GM04504 (cell line): ENCODE measurements at regions not wholly inside any gene's neighbourhood (a gene's known extent, or its start where the extent isn't known, plus 50 kb on each side); places are given as distances from the start of the nearest gene placed in this dataset.

ENCODE experiments used
- DNase-seq: peaks from one replicate; pipeline ENCODE4 v3.0.0-alpha.2; 2012; ENCODE audit warnings: low read depth

GRCh38 chr1:185645686-185646085, 88.5 kb upstream of the HMCN1 start:
- no peak for DNase-seq

- DNase-seq: no peak
Observed at GRCh38 chr1:185645162-185645640, 89.0 kb upstream of the HMCN1 start.

GRCh38 chr1:185644531-185644930, 89.7 kb upstream of the HMCN1 start:
- DNase-seq: no peak

GRCh38 chr1:185636848-185637247, 97.3 kb upstream of the HMCN1 start:
- no peak for DNase-seq

GRCh38 chr1:185634704-185635103, 99.5 kb upstream of the HMCN1 start:
- no peak for DNase-seq

GRCh38 chr1:185632659-185633423, 101.3 kb upstream of the HMCN1 start:
- peak; percentile 63 for DNase-seq

GRCh38 chr1:185631843-185632242, 102.3 kb upstream of the HMCN1 start:
- no peak for DNase-seq

GRCh38 chr1:185627761-185628501, 106.3 kb upstream of the HMCN1 start:
- no peak for DNase-seq

GRCh38 chr1:185627171-185627570, 107.0 kb upstream of the HMCN1 start:
- DNase-seq: no peak

GRCh38 chr1:185626344-185626743, 107.8 kb upstream of the HMCN1 start:
- no peak for DNase-seq

- no peak for DNase-seq
Observed at GRCh38 chr1:185610954-185611353, 123.2 kb upstream of the HMCN1 start.

- DNase-seq: no peak
Observed at GRCh38 chr1:185608177-185608576, 126.0 kb upstream of the HMCN1 start.

GRCh38 chr1:185603158-185603557, 131.0 kb upstream of the HMCN1 start:
- DNase-seq: no peak

GRCh38 chr1:185601189-185601588, 133.0 kb upstream of the HMCN1 start:
- no peak for DNase-seq

- DNase-seq: no peak
Observed at GRCh38 chr1:185600641-185601040, 133.6 kb upstream of the HMCN1 start.

GRCh38 chr1:185598332-185598731, 135.9 kb upstream of the HMCN1 start:
- no peak for DNase-seq

- DNase-seq: no peak
Observed at GRCh38 chr1:185595835-185596667, 138.1 kb upstream of the HMCN1 start.

- DNase-seq: no peak
Observed at GRCh38 chr1:185594786-185595410, 139.3 kb upstream of the HMCN1 start.

- no peak for DNase-seq
Observed at GRCh38 chr1:185593271-185593670, 140.9 kb upstream of the HMCN1 start.

- DNase-seq: no peak
Observed at GRCh38 chr1:185585770-185586169, 148.4 kb upstream of the HMCN1 start.

- DNase-seq: peak; percentile 35
Observed at GRCh38 chr1:185581961-185582725, 152.0 kb upstream of the HMCN1 start.
